ENCODE measurements at regions not wholly inside any gene's neighbourhood (a gene's known extent, or its start where the extent isn't known, plus 50 kb on each side); places are given as distances from the start of the nearest gene placed in this dataset.

- no peak for DNase-seq
- intact Hi-C loops (cut with micrococcal nuclease; ENCODE audit: unreplicated experiment), result no loop called here
- Histone ChIP-seq H3K9me3 (ENCODE audit: insufficient read depth, low read depth) (no peaks in the 10 kb centered on the region), H4K20me1 (ENCODE audit: insufficient read depth) (no peaks in the 10 kb centered on the region), H3K36me3 (ENCODE audit: low read depth) (no peaks in the 10 kb centered on the region), H3K4me2 (no peak overlapping the region), H3K4me1 (replicated peaks; ENCODE audit: insufficient read depth) (no peaks in the 10 kb centered on the region), H3K9me2 (ENCODE audit: insufficient read depth) (no peaks in the 10 kb centered on the region), H3K4me3 (no peak overlapping the region), H2AFZ (no peak overlapping the region), H3K27ac (no peak overlapping the region), H3K79me2 (ENCODE audit: low read depth) (no peaks in the 10 kb centered on the region), H3K27me3 (ENCODE audit: insufficient read depth, low read depth) (no peaks in the 10 kb centered on the region), H3F3A (ENCODE audit: insufficient read depth, low read depth) (no peaks in the 10 kb centered on the region)
- no TSS peak for BruUV-seq (replicated peaks)
- TF ChIP-seq EZH2 (IDR thresholded peaks at IDR 0.05; ENCODE audit: low read depth) (no peak), CTCF (conservative IDR thresholded peaks at IDR 0.05) (no peak)
- POLR2A ChIA-PET (ENCODE audit: unreplicated experiment), result no interaction called here
- CTCF ChIA-PET, result no interaction called here
Measured at GRCh38 chr3:86711634-86712033, 279.3 kb downstream of the VGLL3 start.

- Histone ChIP-seq H2AFZ (no peak overlapping the region), H4K20me1 (ENCODE audit: insufficient read depth) (no peaks in the 10 kb centered on the region), H3K4me3 (no peak overlapping the region), H3K36me3 (ENCODE audit: low read depth) (no peaks in the 10 kb centered on the region), H3K9me2 (ENCODE audit: insufficient read depth) (no peaks in the 10 kb centered on the region), H3K4me1 (replicated peaks; ENCODE audit: insufficient read depth) (no peaks in the 10 kb centered on the region), H3K9me3 (ENCODE audit: insufficient read depth, low read depth) (no peaks in the 10 kb centered on the region), H3K27me3 (ENCODE audit: insufficient read depth, low read depth) (no peaks in the 10 kb centered on the region), H3K4me2 (no peak overlapping the region), H3F3A (ENCODE audit: insufficient read depth, low read depth) (no peaks in the 10 kb centered on the region), H3K27ac (no peak overlapping the region), H3K79me2 (ENCODE audit: low read depth) (no peaks in the 10 kb centered on the region)
- ChIA-PET POLR2A (ENCODE audit: unreplicated experiment) (no interaction called here), CTCF (no interaction called here)
- no peak for TF ChIP-seq CTCF (conservative IDR thresholded peaks at IDR 0.05)
- no peak for TF ChIP-seq EZH2 (IDR thresholded peaks at IDR 0.05; ENCODE audit: low read depth)
- intact Hi-C loops (cut with micrococcal nuclease; ENCODE audit: unreplicated experiment), result loop anchor here (10.0 kb wide), 1 partner anchor 456 kb away; no protein-coding TSS in a partner anchor
- DNase-seq, result peak in 1 of 2 experiments; percentile 11
- BruUV-seq (replicated peaks), result no TSS peak
Measured at GRCh38 chr3:86708893-86709292, 282.1 kb downstream of the VGLL3 start.

GRCh38 chr3:86702381-86702958 lies 288.5 kb downstream of the VGLL3 start:
- Histone ChIP-seq H3K4me2 (no peak overlapping the region), H2AFZ (no peak overlapping the region), H3K36me3 (ENCODE audit: low read depth) (no peaks in the 10 kb centered on the region), H3K9me2 (ENCODE audit: insufficient read depth) (no peaks in the 10 kb centered on the region), H3K4me3 (no peak overlapping the region), H3K9me3 (ENCODE audit: insufficient read depth, low read depth) (no peaks in the 10 kb centered on the region), H3K4me1 (replicated peaks; ENCODE audit: insufficient read depth) (no peaks in the 10 kb centered on the region), H3K27ac (no peak overlapping the region), H3F3A (ENCODE audit: insufficient read depth, low read depth) (no peaks in the 10 kb centered on the region), H3K79me2 (ENCODE audit: low read depth) (no peaks in the 10 kb centered on the region), H4K20me1 (ENCODE audit: insufficient read depth) (0 out of 2 replicates have a peak, but pooled peaks cover 4% of the 10 kb centered on the region), H3K27me3 (ENCODE audit: insufficient read depth, low read depth) (no peaks in the 10 kb centered on the region)
- no TSS peak for BruUV-seq (replicated peaks)
- POLR2A ChIA-PET (ENCODE audit: unreplicated experiment), result no interaction called here
- DNase-seq, result no peak
- intact Hi-C loops (cut with micrococcal nuclease; ENCODE audit: unreplicated experiment), result loop anchor here (2.0 to 10.0 kb wide), 3 partner anchors 380 to 596 kb away; no protein-coding TSS in a partner anchor
- CTCF ChIA-PET, result interaction anchor here (1.2 kb wide), 1 partner anchor 70 kb away, joined by 4 read pairs; no protein-coding TSS in a partner anchor
- TF ChIP-seq EZH2 (IDR thresholded peaks at IDR 0.05; ENCODE audit: low read depth) (no peak), CTCF (conservative IDR thresholded peaks at IDR 0.05) (peak; percentile 75)
